ENCODE measurements at regions not wholly inside any gene's neighbourhood (a gene's known extent, or its start where the extent isn't known, plus 50 kb on each side); places are given as distances from the start of the nearest gene placed in this dataset.

GRCh38 chr6:74366634-74367033 is 670.6 kb downstream of the CD109 start:
- TF ChIP-seq, protein P1, sequence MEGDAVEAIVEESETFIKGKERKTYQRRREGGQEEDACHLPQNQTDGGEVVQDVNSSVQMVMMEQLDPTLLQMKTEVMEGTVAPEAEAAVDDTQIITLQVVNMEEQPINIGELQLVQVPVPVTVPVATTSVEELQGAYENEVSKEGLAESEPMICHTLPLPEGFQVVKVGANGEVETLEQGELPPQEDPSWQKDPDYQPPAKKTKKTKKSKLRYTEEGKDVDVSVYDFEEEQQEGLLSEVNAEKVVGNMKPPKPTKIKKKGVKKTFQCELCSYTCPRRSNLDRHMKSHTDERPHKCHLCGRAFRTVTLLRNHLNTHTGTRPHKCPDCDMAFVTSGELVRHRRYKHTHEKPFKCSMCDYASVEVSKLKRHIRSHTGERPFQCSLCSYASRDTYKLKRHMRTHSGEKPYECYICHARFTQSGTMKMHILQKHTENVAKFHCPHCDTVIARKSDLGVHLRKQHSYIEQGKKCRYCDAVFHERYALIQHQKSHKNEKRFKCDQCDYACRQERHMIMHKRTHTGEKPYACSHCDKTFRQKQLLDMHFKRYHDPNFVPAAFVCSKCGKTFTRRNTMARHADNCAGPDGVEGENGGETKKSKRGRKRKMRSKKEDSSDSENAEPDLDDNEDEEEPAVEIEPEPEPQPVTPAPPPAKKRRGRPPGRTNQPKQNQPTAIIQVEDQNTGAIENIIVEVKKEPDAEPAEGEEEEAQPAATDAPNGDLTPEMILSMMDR (IDR thresholded peaks at IDR 0.05; ENCODE audit: poor library complexity, severe bottlenecking): no peak
- TF ChIP-seq SMC3 (conservative IDR thresholded peaks at IDR 0.05; ENCODE audit: poor library complexity) (no peak), POLR2AphosphoS5 (IDR thresholded peaks at IDR 0.05) (no peak), EP300 (conservative IDR thresholded peaks at IDR 0.05; ENCODE audit: poor library complexity, severe bottlenecking) (no peak), TAF1 (IDR thresholded peaks at IDR 0.05; ENCODE audit: low read depth) (no peak), EZH2 (IDR thresholded peaks at IDR 0.05; ENCODE audit: borderline replicate concordance, insufficient read depth, low read length, poor library complexity, severe bottlenecking) (no peak), MXI1 (conservative IDR thresholded peaks at IDR 0.05; ENCODE audit: poor library complexity, severe bottlenecking) (no peak)

Data from neural cell (in vitro differentiated cells).